ENCODE measurements at regions not wholly inside any gene's neighbourhood (a gene's known extent, or its start where the extent isn't known, plus 50 kb on each side); places are given as distances from the start of the nearest gene placed in this dataset.

DNA sequence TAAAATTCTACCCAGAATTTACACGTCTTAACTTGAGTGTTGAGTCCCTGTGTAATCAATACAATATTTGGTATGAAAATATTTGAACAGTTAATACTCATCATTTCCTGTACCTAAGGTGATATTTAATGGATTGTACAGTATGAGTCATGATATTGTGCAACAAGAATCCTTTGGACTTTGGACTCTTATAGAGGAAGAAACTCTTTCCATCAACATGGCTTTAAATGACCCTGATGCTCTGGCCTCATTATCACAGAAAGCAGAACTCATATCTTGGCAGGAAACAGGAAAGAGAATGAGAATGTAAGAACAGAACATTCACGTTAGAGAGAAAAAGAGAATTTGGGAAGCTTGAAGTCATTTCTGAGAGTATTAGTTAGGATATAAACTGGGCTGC lies 168.8 kb upstream of the B3GALT2 start:
- no peak for DNase-seq (ENCODE audit: low read depth)

DNA sequence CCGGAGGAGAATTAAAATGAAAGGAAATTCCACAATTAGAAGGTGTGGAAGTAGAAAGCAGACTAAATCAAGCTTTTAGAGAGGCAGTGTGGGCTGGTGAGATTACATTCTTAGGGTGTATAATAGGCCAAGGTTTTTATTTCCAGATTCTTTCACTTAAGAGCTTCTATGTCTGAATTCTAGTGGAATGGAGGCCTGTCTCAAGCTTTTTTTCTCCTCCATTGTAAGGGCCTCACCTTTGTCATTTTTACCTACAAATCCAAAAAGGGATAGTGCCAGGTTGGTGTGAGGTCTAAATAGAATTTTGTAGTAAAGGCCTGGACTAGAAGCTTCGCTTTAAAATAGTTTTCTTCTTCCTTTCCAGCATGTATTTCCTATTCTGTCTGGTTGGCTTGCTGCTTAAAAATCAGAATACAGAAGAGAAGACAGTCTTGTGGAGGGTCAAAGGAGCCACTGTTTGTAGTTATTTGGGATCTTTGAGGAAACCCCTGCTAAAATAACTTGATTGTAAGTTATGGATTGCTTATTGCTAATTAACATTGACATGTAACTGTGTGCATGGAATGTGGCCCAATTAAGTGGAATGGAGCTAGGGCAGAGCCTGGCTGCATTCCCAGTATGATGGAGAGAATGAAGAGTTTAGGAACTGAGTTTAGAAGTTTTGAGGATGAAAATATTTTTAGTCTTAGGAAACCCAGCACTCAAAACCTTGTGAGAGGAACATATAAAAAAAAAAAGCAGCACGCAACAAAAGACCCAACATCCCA lies 162.5 kb upstream of the B3GALT2 start:
- DNase-seq (ENCODE audit: low read depth) = no peak

DNA sequence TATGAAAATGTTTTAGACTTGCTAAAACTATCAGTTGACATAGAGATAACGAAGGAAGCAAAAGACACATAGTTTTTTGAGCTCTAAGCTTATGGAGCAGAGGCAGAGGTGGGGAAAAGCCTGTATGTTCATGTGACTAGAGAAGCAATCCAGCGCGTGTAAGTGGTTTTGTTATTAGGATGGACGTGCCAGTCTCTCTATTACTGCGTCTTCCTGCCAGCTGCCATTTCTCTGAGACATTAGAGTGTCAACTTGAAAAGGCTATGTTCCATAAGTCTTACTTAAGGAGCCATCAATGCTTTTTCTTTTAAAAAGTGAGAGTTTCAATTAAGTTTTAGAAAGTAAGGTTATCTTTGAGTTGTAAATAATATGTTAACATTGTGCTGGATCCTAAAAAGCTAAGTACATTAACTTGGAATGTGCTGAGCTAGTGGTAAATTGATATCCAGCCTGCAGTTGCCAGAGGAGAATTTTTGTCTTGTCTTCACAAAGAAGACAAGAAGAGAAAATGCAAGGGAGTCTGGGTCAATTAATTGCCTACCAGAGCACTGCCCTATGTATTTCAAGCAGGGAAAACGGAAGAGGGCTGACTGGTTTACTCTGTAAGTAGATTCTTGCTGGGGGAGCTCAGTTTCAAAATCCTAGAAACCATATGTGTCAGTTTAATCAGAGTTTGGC lies 161.8 kb upstream of the B3GALT2 start:
- no peak for DNase-seq (ENCODE audit: low read depth)

DNA sequence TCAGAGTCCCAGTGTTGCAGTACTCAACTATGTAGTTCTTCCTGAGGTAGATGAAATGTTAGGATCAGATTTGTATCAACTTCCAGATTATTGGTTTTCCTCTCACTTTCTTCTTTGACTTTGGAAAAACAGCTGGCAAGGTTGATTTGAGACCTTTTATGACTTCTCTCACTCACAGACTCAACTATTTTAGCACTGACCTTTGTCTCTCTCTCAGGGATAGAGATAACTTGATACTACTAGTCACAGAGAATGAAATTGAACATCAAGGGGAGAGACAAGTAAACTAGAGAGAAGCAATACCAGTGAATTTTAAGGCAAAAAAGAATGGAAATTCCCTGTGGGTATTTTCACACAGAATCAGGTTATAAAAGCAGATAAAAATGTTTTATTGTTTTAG lies 159.7 kb upstream of the B3GALT2 start:
- no peak for DNase-seq (ENCODE audit: low read depth)

GRCh38 chr1:193342811-193343210 lies 156.4 kb upstream of the B3GALT2 start:
- DNase-seq (ENCODE audit: low read depth) = no peak

- DNase-seq (ENCODE audit: low read depth) = no peak
These were observed 153.9 kb upstream of the B3GALT2 start for GRCh38 chr1:193340331-193340730.

- DNase-seq (ENCODE audit: low read depth) = no peak
These were observed 153.0 kb upstream of the B3GALT2 start for GRCh38 chr1:193339401-193339800.

GRCh38 chr1:193338194-193338593 lies 151.8 kb upstream of the B3GALT2 start:
- DNase-seq (ENCODE audit: low read depth) = no peak

DNA sequence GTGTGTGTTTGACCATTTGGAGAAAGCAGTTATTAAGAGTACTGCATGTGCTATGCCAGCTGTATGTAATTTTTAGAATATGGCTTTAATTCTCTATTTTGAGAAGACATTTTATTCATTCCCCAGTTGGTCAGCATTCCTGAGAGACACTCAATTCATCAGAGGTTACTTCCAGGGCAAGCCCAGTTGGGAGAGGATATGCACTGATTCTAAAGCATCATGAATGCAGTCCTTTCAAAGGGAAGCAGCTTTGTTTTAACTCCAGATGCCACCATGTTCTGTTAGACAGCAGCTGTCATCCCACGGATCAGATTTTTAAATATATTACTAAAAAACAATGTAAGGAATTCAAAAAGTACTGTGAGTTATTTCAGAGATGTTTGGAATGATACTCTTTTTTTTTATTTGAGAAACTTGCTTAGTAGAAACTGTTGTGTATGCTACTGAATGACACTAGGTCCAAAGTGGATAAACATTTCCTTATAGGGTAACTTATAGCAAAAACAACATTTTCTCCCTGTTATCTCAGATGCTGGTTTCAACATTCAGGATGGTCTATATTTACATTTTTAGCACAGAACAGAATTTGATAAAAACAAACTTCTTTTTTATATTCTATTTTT lies 149.5 kb upstream of the B3GALT2 start:
- no peak for DNase-seq (ENCODE audit: low read depth)

DNA sequence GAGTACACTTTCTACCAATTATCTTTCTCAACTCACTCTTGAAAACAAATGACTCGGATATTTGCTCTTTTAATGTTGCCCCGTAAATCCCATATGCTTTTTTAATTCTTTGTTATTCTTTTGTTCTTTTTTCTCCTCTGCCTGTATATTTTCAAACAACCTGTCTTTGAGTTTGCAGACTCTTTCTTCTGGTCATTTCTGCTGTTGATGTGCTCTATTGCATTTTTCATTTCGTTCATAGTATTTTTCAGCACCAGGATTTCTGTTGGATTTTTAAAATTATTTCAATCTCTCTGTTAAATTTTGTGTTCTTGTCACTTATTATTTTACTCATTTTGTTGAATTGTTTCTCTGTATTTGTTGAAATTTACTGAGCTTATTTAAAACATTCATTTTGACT lies 146.8 kb upstream of the B3GALT2 start:
- no peak for DNase-seq (ENCODE audit: low read depth)

GRCh38 chr1:193326296-193326695 lies 139.9 kb upstream of the B3GALT2 start:
- no peak for DNase-seq (ENCODE audit: low read depth)

GRCh38 chr1:193325771-193326170 lies 139.4 kb upstream of the B3GALT2 start:
- DNase-seq (ENCODE audit: low read depth) = no peak

- no peak for DNase-seq (ENCODE audit: low read depth)
These were observed 138.6 kb upstream of the B3GALT2 start for GRCh38 chr1:193325042-193325441.

DNA sequence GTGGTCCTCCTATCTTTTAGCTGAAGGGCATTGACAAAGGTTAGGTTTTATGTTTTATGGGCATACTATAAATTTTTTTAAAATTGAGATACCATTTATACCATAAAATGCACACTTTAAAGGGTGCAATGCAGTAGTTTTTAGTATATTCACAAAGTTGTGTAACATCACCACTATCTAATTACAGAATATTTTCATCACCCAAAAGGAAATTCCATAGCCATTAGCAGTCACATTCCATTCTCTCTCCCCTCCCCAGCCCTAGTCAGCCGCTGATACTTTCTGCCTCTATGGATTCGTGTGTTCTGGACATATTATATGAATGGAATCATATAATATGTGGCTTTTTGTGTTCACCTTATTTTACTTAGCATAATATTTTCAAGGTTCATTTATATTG lies 135.8 kb upstream of the B3GALT2 start:
- no peak for DNase-seq (ENCODE audit: low read depth)

GRCh38 chr1:193321242-193321840 lies 134.9 kb upstream of the B3GALT2 start:
- no peak for DNase-seq (ENCODE audit: low read depth)

DNA sequence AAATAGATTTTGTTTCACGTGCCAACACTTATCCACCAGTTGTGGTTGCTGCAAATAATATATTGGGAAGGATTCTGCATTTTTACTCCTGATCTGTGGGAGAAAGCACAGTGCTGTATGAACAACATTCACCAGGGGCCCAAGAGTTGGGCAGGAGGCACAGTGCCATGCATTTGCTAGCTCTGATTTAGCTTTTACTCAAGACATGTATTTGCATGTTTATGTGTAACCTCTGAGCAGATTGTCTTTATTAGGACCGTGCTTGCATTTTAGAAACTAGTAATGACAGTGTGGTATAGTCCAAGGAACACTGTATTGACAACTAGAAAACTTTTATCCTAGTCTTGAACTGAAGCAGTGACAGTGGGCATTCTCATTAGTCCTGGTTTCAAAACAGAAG lies 133.9 kb upstream of the B3GALT2 start:
- DNase-seq (ENCODE audit: low read depth) = no peak

- DNase-seq (ENCODE audit: low read depth) = no peak
These were observed 131.9 kb upstream of the B3GALT2 start for GRCh38 chr1:193318347-193318746.

DNA sequence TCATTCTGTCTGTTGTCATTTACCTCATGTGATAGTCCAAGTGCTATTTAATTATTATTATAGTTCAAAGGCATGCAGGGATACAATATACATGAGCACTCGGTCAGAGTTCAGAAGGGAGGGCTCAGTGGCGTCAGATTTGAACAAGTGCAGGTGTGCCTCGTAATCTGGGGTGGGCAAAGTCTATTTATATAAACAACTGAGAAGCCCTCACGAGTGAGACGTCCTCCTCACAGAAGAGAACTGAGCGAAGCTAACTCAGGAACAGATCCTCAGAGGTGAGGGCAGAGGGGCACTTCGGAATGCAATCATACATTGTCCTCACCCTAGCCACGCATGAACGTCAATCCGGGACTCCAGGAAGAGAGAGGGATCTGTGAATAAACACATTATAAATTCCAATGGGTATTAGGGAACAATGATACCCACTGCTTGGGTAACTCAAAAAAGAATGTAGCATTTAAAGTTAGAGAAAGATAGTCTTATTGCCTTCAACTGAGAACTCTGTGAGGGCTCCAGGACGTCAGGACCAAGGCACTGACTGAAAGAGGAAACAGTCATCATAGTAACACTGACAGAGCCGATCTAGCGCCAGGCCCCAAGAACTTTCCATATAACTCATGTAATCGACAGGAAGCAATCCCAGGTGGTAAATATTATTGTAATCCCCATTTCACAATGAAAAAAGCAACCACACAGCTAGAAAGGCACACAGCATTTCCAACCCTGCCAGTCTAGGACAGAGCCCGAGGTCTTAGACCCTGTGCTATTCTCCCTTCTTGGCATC lies 127.1 kb upstream of the B3GALT2 start:
- no peak for DNase-seq (ENCODE audit: low read depth)

DNA sequence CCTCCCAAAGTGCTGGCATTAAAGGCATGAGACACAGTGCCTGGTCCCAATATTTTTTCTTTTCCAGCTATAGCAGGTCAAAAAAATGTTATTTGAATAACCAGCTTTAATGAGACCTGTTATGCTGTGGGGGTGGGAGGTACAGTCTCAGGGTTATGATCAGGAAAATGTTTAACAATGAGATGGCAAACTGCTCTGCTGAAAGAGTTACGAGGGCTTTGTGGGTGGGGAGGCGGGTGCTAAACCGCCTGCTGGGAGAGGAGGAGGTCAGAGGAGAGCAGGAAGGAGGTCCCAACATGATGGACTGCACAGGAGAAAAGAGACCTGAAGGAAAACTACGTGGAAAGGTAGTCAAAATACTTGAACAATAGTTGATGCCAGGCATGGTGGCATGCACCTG lies 126.0 kb upstream of the B3GALT2 start:
- DNase-seq (ENCODE audit: low read depth) = no peak

- no peak for DNase-seq (ENCODE audit: low read depth)
These were observed 125.0 kb upstream of the B3GALT2 start for GRCh38 chr1:193311226-193311948.

DNA sequence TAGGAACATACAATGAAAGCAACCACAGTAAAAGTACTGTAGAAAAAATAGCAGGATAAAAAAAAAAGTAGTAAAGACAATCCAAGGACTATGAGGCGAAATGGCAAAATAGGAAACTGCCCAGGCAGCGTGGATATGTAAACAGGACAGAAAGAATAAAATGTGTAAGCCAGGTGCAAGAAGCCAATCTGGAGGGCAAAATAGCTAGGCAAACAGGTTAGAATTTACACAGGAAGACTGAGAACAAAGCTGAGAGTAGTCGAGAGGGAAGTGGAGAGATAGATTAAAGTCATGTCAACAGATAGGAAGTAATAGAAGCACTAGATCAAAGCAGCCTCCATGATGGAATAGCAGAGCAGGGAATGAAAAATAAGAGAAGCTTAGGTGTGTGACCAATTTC lies 124.2 kb upstream of the B3GALT2 start:
- DNase-seq (ENCODE audit: low read depth) = no peak

Measured in T follicular helper cell (primary cell).